ENCODE measurements at regions not wholly inside any gene's neighbourhood (a gene's known extent, or its start where the extent isn't known, plus 50 kb on each side); places are given as distances from the start of the nearest gene placed in this dataset.

- no peaks in the 10 kb centered on the region for H3K4me1 Mint-ChIP-seq
- H3K36me3 Mint-ChIP-seq, result no peaks in the 10 kb centered on the region
- Histone ChIP-seq H3K4me3 (no peak overlapping the region), H3K9ac (no peak overlapping the region), H3F3A (ENCODE audit: low read depth) (peaks cover 30% of the 10 kb centered on the region), H3K79me2 (ENCODE audit: low read depth) (no peaks in the 10 kb centered on the region), H3K4me1 (peaks cover 42% of the 10 kb centered on the region), H3K27ac (no peak overlapping the region), H3K9me3 (ENCODE audit: low read depth) (no peaks in the 10 kb centered on the region), H3K36me3 (no peaks in the 10 kb centered on the region), H4K20me1 (ENCODE audit: low read depth) (no peaks in the 10 kb centered on the region), H3K4me2 (no peak overlapping the region), H3K27me3 (no peaks in the 10 kb centered on the region), H2AFZ (replicated peaks) (no peak overlapping the region)
- H3K4me3 Mint-ChIP-seq, result no peak overlapping the region
- DNase-seq (ENCODE audit: low spot score), result no peak
- no peaks in the 10 kb centered on the region for H3K9me3 Mint-ChIP-seq
- H3K27ac Mint-ChIP-seq, result no peak overlapping the region
- TF ChIP-seq EZH2 (IDR thresholded peaks at IDR 0.05), result no peak
- peak; percentile 64 for TF ChIP-seq CTCF (IDR thresholded peaks at IDR 0.05)
- no peak for TF ChIP-seq EZH2phosphoT487 (IDR thresholded peaks at IDR 0.05)
- H3K27me3 Mint-ChIP-seq (ENCODE audit: insufficient read depth, low read depth), result no peaks in the 10 kb centered on the region
Observed at GRCh38 chr4:31045724-31046318, 325.7 kb downstream of the PCDH7 start.

- no peak for TF ChIP-seq CTCF (IDR thresholded peaks at IDR 0.05)
- TF ChIP-seq EZH2 (IDR thresholded peaks at IDR 0.05), result no peak
- TF ChIP-seq EZH2phosphoT487 (IDR thresholded peaks at IDR 0.05), result no peak
- H3K36me3 ChIP-seq, result no peaks in the 10 kb centered on the region
- H3K27me3 Mint-ChIP-seq (ENCODE audit: insufficient read depth, low read depth), result peaks cover 2% of the 10 kb centered on the region
Observed at GRCh38 chr4:31051151-31051550, 331.0 kb downstream of the PCDH7 start.

GRCh38 chr4:31051565-31051964 is 331.4 kb downstream of the PCDH7 start:
- no peak overlapping the region for H3K4me2 ChIP-seq
- H4K20me1 ChIP-seq (ENCODE audit: low read depth), result no peaks in the 10 kb centered on the region
- no peaks in the 10 kb centered on the region for H3K27me3 ChIP-seq
- H2AFZ ChIP-seq (replicated peaks), result no peak overlapping the region
- TF ChIP-seq EZH2phosphoT487 (IDR thresholded peaks at IDR 0.05), result no peak
- TF ChIP-seq CTCF (IDR thresholded peaks at IDR 0.05), result no peak
- no peak for TF ChIP-seq EZH2 (IDR thresholded peaks at IDR 0.05)
- peaks cover 7% of the 10 kb centered on the region for H3K4me1 ChIP-seq
- no peaks in the 10 kb centered on the region for H3K9me3 Mint-ChIP-seq
- no peaks in the 10 kb centered on the region for H3K9me3 ChIP-seq (ENCODE audit: low read depth)
- H3K4me3 Mint-ChIP-seq, result no peak overlapping the region
- no peak overlapping the region for H3K4me3 ChIP-seq
- no peaks in the 10 kb centered on the region for H3K4me1 Mint-ChIP-seq
- peaks cover 3% of the 10 kb centered on the region for H3K27me3 Mint-ChIP-seq (ENCODE audit: insufficient read depth, low read depth)
- H3K27ac ChIP-seq, result no peak overlapping the region
- H3K36me3 ChIP-seq, result no peaks in the 10 kb centered on the region
- H3K9ac ChIP-seq, result no peak overlapping the region
- no peaks in the 10 kb centered on the region for H3K79me2 ChIP-seq (ENCODE audit: low read depth)
- no peak overlapping the region for H3K27ac Mint-ChIP-seq
- no peak for DNase-seq (ENCODE audit: low spot score)
- no peaks in the 10 kb centered on the region for H3F3A ChIP-seq (ENCODE audit: low read depth)
- no peaks in the 10 kb centered on the region for H3K36me3 Mint-ChIP-seq

More at GRCh38 chr4:31051151-31051550, 331.0 kb downstream of the PCDH7 start:
- Mint-ChIP-seq H3K4me1 (no peaks in the 10 kb centered on the region), H3K9me3 (no peaks in the 10 kb centered on the region), H3K36me3 (no peaks in the 10 kb centered on the region), H3K4me3 (no peak overlapping the region), H3K27ac (no peak overlapping the region)
- Histone ChIP-seq H3K79me2 (ENCODE audit: low read depth) (no peaks in the 10 kb centered on the region), H3K4me3 (no peak overlapping the region), H3K4me1 (peaks cover 7% of the 10 kb centered on the region), H3F3A (ENCODE audit: low read depth) (no peaks in the 10 kb centered on the region), H2AFZ (replicated peaks) (no peak overlapping the region), H3K9me3 (ENCODE audit: low read depth) (no peaks in the 10 kb centered on the region), H3K9ac (no peak overlapping the region), H3K27me3 (no peaks in the 10 kb centered on the region), H3K27ac (no peak overlapping the region), H4K20me1 (ENCODE audit: low read depth) (no peaks in the 10 kb centered on the region), H3K4me2 (no peak overlapping the region)
- DNase-seq (ENCODE audit: low spot score), result no peak

Measured in neural progenitor cell (in vitro differentiated cells).